Epithelial cell of prostate (primary cell): ENCODE measurements at regions not wholly inside any gene's neighbourhood (a gene's known extent, or its start where the extent isn't known, plus 50 kb on each side); places are given as distances from the start of the nearest gene placed in this dataset.
"Not testable (repeated sequence)": the region's sequence is repeated elsewhere in the genome, so short reads cannot be mapped to it uniquely, and the experiment has no call there.

Experiments used
- DNase-seq: peaks from one replicate; pipeline ENCODE4 v3.0.0-alpha.2; 2011; ENCODE audit warnings: low read depth, low spot score
- H3K27ac ChIP-seq: fragments of 450-650 bp; 2 replicates; pipeline ENCODE4 v1.5.1; 2017; ENCODE audit warnings: mild to moderate bottlenecking

DNA sequence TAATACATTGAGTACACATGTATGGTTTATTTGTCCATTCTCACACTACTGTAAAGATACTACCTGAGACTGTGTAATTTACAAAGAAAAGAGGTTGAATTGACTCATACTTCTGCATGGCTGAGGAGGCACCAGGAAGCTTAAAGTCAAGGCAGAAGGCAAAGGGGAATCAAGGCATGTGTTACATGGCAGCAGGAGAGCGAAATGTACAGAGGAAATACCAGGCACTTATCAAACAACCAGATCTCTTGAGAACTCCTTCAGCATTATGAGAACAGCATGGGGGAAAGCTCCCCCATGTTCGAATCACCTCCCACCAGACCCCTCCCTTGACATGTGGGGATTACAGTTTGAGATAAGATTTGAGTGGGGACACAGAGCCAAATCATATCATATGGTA, 666.3 kb downstream of the ZBBX start:
- no peak overlapping the region for H3K27ac ChIP-seq

DNA sequence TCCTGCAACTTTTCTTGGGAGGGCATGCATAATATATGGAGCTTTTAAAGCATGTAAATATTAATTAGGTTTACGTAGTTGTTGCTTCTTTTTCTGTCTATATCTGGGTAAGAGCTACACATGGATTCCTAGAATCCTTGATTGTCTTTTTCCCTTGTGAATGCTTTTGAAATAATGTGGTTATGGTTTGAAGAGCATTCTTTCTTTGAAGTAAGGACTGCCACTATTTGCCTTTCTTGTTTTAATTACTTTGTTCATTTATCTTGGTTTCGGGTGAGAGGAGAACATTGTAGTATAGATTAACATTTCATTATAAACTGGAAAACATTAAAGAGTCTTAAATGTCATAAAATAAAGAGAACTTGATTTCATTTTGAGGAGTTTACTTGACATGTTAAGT, 674.0 kb downstream of the ZBBX start:
- H3K27ac ChIP-seq: no peak overlapping the region
- DNase-seq: no peak

More for the DNA sequence above, 666.3 kb downstream of the ZBBX start:
- no peak for DNase-seq

DNA sequence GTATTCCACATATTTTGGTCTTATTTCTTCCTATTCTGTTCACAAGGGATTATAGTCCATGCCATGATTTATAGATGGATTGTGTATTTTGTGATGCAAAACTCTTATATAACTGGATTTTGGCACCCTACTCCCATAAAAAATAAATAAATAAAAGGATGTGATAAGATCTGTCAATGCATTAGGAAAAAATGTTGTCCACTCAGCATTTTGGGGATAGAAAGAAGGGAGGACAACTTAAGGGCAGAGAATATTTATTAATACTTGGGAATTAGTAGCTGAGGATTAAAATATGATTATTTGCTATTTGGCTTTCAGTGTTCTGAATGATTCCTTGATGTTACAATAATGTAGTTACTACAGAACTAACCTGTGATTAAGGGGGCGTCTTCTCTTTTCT, 682.6 kb downstream of the ZBBX start:
- no peak overlapping the region for H3K27ac ChIP-seq
- no peak for DNase-seq

DNA sequence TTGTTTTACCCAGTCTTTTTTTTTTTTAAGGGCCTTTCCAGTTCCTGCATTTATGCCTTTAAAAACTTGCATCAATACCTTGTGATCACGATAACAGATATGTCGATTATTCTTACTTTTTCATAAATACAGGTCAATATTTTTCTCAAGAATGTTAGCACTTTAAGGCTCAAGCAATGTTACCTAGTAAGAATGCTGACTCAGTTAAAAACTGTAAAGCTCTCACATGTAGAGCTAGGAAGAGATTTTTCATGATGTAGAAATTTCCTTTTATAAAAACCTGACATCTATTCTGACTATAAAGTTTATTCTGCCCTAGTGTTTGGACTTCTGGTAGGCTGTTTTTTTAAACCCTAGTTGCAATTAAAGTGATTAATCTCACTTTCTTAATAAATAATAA, 684.0 kb downstream of the ZBBX start:
- H3K27ac ChIP-seq: no peak overlapping the region
- DNase-seq: no peak

DNA sequence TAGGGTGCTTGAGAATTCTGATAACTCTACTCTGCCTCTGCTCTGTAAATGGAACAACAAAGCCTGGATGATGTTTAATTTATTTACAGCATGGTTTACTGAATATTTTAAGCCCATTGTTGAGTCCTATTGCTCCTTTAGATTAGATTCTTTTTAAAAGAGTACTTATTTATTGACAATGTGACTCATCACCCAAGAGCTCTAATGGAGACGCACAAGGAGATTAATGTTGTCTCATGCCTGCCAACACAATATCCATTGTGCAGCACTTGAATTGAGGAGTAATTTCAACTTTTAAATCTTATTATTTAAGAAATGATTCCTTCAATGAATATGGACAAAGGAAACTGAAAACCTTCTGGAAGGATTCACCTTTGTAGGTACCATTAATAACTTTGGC, 691.4 kb downstream of the ZBBX start:
- DNase-seq: no peak
- H3K27ac ChIP-seq: no peak overlapping the region

DNA sequence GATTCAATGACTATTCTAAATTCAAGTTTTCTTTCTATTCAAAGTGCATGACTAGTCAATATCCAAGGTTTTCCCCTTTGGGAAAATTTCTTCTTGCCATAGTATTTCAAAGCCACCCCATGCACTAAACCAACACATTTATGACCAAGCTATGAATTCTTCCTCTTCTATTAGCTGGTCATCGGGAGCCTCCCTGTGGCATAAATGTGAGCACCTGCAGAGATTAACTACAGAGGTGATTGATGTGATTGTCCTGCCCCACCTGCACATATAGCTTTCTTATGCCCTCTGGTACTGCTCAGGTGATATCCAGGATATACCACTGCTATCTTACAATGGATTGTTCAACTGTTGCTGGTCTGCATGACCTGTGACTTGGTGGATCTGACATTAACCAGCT, 694.9 kb downstream of the ZBBX start:
- no peak for DNase-seq
- no peak overlapping the region for H3K27ac ChIP-seq

DNA sequence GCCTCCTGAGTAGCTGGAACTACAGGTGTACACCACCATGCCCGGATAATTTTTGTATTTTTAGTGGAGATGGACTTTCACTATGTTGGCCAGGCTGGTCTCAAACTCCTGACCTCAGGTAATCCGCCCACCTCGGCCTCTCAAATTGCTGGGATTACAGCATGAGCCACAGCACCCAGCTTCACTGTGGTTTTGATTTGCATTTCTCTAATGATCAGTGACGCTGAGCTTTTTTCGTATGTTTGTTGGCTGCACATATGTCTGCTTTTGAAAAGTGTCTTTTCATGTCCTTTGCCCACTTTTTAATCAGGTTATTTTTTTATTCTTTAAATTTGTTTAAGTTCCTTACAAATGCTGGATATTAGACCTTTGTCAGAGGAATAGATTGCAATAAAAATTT, 696.0 kb downstream of the ZBBX start:
- not testable (repeated sequence) for DNase-seq, H3K27ac ChIP-seq

DNA sequence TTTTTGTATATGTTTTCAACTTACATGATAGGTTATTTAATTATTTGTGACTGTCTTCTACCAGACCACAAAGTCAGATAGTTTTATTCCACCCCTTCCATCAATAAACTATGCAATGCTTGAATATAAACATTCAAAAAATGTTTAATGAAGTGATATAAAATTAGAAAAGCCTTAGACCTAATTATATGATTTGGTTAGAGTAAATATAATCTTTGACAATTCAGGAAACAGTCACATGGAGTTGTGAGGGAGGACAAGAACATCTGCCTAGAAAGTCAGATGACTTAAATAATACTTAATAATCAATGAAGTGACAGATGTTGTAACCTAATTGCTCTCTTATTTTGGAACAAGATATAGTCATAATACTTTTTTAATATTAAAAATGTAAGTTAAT, 710.3 kb downstream of the ZBBX start:
- no peak overlapping the region for H3K27ac ChIP-seq
- DNase-seq: no peak

DNA sequence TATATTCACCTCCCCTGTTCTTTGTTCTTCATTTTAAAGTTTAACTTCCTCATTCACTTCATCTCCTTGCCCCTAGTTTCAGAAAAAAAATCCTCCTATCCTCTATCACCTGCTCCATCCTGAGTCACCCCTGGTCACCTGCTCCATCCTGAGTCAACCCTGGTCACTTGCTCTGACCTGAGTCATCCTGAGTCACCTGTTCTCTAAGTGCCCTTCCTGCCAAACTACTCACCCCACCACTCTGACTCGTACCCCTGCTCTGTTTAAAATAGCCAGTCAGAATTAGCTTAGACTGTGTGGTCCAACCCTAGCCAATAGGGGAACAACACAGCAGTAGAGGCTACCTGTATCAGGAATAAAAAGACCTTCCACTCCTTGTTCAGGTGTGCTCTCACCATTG, 716.9 kb downstream of the ZBBX start:
- H3K27ac ChIP-seq: peak overlapping the region; percentile 44
- peak; percentile 50 for DNase-seq

DNA sequence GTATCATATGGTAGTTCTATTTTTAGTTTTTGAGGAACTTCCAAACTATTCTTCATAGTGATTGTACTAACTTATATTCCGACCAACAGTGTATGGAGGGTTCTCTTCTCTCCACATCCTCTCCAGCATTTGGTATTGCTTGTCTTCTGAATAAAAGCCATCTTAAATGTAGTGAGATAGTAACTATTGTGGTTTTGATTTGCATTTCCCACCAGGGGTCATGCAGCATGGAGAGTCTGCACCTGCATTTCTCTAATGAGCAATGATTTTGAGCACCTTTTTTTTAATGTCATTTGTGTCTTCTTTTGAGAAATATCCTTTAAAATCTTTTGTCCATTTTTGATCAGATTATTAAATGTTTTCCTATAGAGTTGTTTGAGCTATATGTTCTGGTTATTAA, 718.5 kb downstream of the ZBBX start:
- DNase-seq: no peak

DNA sequence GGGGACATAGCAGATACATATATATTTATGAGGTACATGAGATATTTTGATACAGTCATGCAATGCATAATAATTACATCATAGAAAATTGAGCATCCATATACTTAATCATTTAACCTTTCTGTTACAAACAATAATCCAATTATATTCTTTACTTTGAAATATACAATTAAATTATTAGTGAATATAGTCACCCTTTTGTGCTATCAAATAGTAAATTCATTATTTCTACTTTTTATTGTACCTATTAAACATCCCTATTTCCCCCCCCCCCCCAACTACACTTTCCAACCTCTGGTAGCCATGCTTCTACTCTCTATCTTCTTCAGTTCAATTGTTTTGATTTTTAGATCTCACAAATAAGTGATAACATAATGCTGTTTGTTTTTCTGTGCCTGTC, 719.1 kb downstream of the ZBBX start:
- DNase-seq: no peak
- no peak overlapping the region for H3K27ac ChIP-seq

More for the DNA sequence above, 718.5 kb downstream of the ZBBX start:
- H3K27ac ChIP-seq: no peak overlapping the region

DNA sequence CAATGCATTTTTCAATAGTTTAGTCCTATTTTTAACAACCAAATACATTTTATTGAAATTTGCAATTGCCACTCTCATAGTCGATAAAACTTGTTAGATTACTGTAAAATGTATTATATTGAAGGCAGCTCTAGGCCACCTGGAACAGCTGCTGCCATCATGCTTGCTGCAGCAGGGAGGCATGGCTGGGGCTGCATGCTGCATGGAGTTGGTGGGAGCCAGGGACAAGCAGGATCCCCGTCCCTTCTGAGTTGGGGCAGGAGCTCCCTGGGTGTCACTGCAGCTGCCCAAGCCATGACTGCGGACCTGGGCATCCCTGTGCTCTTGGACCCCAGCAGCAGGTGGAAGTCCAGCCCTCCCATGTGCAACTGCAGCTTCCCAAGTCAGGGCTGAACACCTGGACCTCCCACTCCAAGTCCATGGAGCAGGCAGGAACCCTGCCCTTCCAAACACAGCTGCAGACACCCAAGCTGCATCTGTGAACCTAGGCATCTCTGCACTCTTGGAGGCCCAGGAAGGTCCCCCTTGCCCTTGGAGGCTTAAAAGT, 742.0 kb downstream of the ZBBX start:
- no peak overlapping the region for H3K27ac ChIP-seq
- no peak for DNase-seq

DNA sequence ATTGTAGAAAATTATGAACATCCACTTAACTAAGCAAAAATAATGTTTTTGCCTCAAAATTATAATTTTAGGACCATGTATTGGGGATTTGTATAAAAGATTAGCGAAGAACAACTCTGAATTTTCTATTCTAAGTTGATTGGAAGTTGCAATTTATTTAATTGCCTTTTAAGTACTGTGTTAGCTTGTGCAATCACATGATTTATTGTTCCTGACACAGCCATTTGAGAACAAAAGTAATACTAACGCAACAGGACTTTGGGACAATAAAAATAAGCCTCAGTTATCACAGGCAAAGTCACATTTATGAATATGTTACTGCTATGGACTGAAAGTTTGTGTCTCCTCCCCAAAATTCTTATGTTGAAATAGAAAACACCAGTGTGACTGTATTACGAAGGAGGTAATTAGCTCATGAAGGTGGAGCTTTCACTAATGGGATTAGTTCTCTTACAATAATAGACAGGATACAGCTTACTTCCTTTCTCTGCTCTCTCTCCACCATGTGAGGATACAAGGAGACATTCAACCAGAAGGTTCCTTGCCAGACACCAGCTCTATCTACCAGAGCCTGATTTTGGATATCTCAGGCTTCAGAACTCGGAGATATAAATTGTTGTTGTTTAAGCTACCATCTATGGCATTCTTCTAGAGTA, 745.9 kb downstream of the ZBBX start:
- no peak overlapping the region for H3K27ac ChIP-seq
- no peak for DNase-seq

DNA sequence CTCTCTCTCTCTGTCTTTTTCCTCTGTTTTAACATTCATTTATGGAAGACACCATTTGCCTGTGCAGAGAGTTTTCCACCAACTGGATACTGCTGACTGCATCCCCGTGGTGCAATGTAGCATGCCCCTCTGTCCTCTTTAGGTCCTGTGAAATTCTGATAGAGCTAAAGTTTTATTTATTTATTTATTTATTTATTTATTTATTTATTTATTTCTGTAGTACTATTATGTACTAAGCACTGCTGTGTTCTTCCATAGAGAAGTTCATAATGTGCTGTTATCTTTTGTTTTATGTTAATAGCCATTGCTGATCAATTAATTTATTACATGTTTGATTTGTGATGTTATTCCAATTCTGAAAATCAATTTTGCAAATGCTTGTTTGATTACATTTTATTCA, 749.9 kb downstream of the ZBBX start:
- DNase-seq: no peak
- H3K27ac ChIP-seq: no peak overlapping the region

DNA sequence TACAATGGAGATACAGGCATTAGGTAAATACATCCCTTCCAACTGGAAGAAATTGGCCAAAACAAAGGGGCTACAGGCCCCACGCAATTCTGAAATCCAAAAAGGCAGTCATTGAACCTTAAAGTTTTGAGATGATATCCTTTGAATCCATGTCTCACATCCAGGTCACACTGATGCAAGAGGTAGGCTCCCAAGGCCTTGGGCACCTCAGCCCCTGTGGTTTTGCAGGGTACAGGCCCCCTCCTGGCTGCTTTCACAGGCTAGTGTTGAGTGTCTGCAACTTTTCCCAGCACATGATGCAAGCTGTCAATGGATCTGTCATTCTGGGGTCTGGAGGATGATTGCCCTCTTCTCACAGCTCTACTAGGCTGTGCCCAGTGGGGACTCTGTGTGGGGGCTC, 766.7 kb downstream of the ZBBX start:
- H3K27ac ChIP-seq: no peak overlapping the region
- DNase-seq: no peak

DNA sequence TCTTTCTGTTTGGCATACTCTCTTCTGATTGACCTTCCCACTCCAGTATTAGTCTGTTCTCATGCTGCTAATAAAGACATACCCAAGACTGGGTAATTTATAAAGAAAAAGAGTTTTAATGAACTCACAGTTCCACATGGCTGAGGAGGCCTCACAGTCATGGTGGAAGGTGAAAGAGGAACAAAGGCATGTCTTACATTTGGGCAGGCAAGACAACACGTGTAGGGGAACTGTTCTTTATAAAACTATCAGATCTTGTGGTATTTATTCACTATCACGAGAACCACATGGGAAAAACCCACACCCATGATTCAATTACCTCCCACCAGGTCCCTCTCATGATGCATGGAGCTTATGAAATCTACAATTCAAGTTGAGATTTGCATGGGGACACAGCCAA, 767.3 kb downstream of the ZBBX start:
- not testable (repeated sequence) for DNase-seq, H3K27ac ChIP-seq

DNA sequence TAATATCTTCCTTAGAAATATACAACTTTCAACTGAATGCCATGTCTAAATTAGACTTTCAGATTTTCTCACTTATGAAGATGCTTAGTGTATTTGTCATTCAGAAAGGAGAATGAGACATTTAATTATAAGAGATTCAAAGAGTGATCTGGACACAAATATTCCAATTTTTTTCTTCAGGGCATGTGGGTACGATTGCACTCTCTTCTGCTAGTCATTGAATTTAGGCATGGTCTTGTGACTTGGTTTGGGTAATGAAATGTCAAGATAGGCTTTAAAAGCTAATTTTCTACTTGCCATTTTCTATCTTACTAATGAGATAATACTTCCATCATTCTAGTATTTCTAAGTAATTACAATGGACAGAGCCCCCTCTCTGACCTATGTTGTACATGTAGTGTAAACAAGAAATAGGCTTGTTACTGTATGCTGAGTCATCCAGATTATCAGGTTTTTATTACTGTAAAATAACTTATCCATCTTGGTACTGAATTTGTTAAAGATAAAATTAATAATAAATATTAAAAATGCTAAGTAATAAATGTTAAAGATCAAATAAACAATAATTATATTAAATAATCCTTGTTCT, 770.8 kb upstream of the BCHE start:
- no peak overlapping the region for H3K27ac ChIP-seq
- DNase-seq: no peak

DNA sequence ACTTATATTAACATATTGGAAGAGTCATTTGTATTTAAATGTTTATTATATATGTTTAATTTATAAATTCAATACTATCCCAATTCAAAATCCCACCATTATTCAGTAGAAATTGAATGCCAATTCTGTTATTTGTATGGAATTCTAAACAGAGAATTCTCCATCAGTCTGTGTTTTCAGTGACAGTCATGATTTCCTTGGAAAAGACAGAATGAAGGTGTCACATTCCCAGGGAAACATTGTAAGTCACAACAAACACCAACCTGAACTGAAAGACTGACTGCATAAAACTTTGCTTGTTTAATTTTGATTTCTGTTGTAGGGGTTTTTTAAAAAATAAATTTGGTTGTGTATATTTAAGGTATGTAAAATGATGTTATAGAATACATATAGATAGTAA, 769.8 kb upstream of the BCHE start:
- no peak overlapping the region for H3K27ac ChIP-seq
- DNase-seq: no peak

DNA sequence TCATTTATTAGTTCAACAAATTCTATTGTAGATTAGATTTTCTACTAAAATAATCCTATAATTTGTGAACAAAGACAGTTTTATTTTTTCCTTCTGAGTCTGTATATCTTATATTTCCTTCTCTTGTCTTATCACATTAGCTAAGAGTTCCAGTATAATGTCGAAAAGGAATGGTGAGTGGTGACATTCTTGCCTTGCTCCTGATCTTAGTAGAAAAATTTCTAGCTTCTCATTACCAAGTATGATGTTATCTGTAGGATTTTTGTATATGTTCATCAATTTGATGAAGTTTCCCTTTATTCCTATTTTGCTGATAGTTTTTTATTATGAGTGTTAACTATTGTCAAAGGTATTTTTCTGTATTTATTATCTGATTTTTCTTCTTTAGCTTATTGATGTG, 756.6 kb upstream of the BCHE start:
- DNase-seq: no peak
- no peak overlapping the region for H3K27ac ChIP-seq

DNA sequence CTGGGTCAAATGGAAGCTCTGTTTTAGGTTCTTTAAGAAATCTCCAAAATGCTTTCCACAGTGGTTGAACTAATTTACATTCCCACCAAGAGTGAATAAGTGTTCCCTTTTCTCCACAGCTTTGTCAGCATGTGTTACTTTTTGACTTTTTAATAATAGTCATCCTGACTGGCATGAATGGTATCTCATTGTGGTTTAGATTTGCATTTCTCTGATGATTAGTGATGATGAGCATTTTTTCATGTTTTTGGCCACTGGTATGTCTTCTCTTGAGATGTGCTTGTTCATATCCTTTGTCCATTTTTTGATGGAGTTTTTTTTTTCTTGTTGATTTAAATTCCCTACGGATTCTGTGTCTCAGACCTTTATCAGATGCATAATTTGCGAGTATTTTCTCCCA, 745.0 kb upstream of the BCHE start:
- DNase-seq: no peak
- no peak overlapping the region for H3K27ac ChIP-seq

DNA sequence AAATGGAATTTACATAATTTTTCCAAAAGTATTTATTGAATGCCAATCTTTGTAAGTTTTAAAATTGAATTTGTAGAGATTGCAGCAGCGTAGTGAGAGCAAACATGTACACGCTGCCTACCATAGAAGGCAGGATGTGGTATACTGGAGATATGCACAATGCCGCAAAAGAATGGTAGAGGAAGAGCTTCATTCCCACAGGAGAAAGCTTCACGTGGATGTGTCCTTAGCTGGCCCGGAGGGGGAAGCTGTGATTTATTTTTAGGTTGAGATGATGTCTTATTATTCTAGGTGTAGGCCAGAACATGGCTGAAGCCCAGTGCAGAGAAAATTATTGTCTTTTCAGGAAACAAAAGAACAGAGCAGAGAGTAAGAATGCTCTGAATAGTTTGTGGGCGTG, 743.3 kb upstream of the BCHE start:
- DNase-seq: no peak
- H3K27ac ChIP-seq: no peak overlapping the region

DNA sequence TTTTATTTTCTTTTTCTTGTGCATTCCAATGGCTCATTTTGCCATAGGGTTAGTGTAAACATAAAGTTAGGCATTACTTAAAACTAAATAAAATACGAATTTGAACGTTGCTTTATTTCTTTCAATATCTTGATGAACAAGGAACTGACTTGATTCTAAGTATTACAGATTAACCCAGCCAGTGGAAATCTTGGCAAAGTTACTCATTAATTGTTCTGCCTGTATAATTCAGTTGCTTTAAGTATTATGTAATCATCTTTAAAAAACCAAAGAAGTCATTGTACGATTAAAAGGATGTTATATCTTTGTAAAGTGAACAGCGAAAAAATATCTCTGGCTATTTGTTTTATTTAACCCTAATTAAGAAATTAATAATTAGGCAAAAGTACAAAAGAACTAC, 737.9 kb upstream of the BCHE start:
- H3K27ac ChIP-seq: no peak overlapping the region
- no peak for DNase-seq
